DOHH2 (cell line): ENCODE measurements at regions not wholly inside any gene's neighbourhood (a gene's known extent, or its start where the extent isn't known, plus 50 kb on each side); places are given as distances from the start of the nearest gene placed in this dataset.

Experiments used
- H3F3A ChIP-seq: fragments of 200-600 bp; sonication (generic), shearing (Covaris generic); 2 replicates; pipeline ENCODE4 v1.6.0; 2016; ENCODE audit warnings: antibody characterized with exemption, mild to moderate bottlenecking; ENCODE audit not compliant: control insufficient read depth, insufficient read depth
- H3K27ac ChIP-seq: fragments of 200-600 bp; sonication (generic); 2 replicates; pipeline ENCODE4 v1.5.1; 2014; ENCODE audit warnings: low read depth, mild to moderate bottlenecking, low read length, moderate library complexity
- H3K27me3 ChIP-seq: fragments of 200-600 bp; sonication (generic); 2 replicates; pipeline ENCODE4 v1.6.1; 2014; ENCODE audit warnings: mild to moderate bottlenecking, low read length, mixed read lengths; ENCODE audit not compliant: control insufficient read depth
- H3K36me3 ChIP-seq: fragments of 200-600 bp; sonication (generic); 2 replicates; pipeline ENCODE4 v1.6.1; 2014; ENCODE audit warnings: mild to moderate bottlenecking, low read length, moderate library complexity, mixed read lengths; ENCODE audit not compliant: control insufficient read depth
- H3K4me1 ChIP-seq: fragments of 200-600 bp; sonication (generic); 2 replicates; pipeline ENCODE4 v1.6.1; 2014; ENCODE audit warnings: mild to moderate bottlenecking, low read length, mixed read lengths; ENCODE audit not compliant: control insufficient read depth
- H3K4me2 ChIP-seq: fragments of 200-600 bp; sonication (generic); 2 replicates; pipeline ENCODE4 v1.6.0; 2014; ENCODE audit warnings: mild to moderate bottlenecking, low read length, moderate library complexity
- H3K4me3 ChIP-seq: fragments of 200-600 bp; sonication (generic); 2 replicates; pipeline ENCODE4 v1.5.1; 2014; ENCODE audit warnings: mild to moderate bottlenecking, low read length, mixed read lengths
- H3K79me2 ChIP-seq: fragments of 200-600 bp; sonication (generic); 2 replicates; pipeline ENCODE4 v1.6.1; 2014; ENCODE audit warnings: mild to moderate bottlenecking, low read length, mixed read lengths; ENCODE audit not compliant: control insufficient read depth
- H3K9me2 ChIP-seq: fragments of 200-600 bp; sonication (generic); replicated peaks from 2 replicates; pipeline ENCODE4 v1.6.1; 2014; ENCODE audit warnings: mild to moderate bottlenecking, low read length, mixed read lengths; ENCODE audit not compliant: control insufficient read depth
- H3K9me3 ChIP-seq: fragments of 200-600 bp; sonication (generic); 2 replicates; pipeline ENCODE4 v1.6.1; 2014; ENCODE audit warnings: antibody characterized with exemption, low read length, mixed read lengths; ENCODE audit not compliant: control insufficient read depth, insufficient read depth
- H4K20me1 ChIP-seq: fragments of 200-600 bp; sonication (generic); 2 replicates; pipeline ENCODE4 v1.6.0; 2014; ENCODE audit warnings: low read depth, mild to moderate bottlenecking, antibody characterized with exemption, low read length, moderate library complexity; ENCODE audit not compliant: control insufficient read depth, insufficient read depth
- CTCF ChIP-seq: fragments of 200-600 bp; sonication (generic); IDR thresholded peaks from one replicate; pipeline ENCODE4 v1.5.1; 2014; ENCODE audit warnings: antibody characterized with exemption, mild to moderate bottlenecking, low read depth, low read length; ENCODE audit not compliant: poor library complexity, severe bottlenecking
- EZH2phosphoT487 ChIP-seq: fragments of 200-600 bp; sonication (generic); IDR thresholded peaks from 2 replicates; pipeline ENCODE4 v1.6.1; 2017; ENCODE audit warnings: borderline replicate concordance, mild to moderate bottlenecking, antibody characterized with exemption, low read length, moderate library complexity, mixed read lengths

GRCh38 chr2:167506395-167506794, 618.1 kb downstream of the XIRP2 start:
- H3K27me3 ChIP-seq: no peaks in the 10 kb centered on the region
- H3K4me3 ChIP-seq: no peak overlapping the region
- no peak overlapping the region for H3K4me2 ChIP-seq
- TF ChIP-seq CTCF: no peak
- TF ChIP-seq EZH2phosphoT487: no peak
- H3K9me3 ChIP-seq: no peaks in the 10 kb centered on the region
- no peaks in the 10 kb centered on the region for H3K79me2 ChIP-seq
- no peaks in the 10 kb centered on the region for H3F3A ChIP-seq
- H3K4me1 ChIP-seq: no peaks in the 10 kb centered on the region
- no peak overlapping the region for H3K27ac ChIP-seq
- no peaks in the 10 kb centered on the region for H4K20me1 ChIP-seq
- no peaks in the 10 kb centered on the region for H3K36me3 ChIP-seq
- H3K9me2 ChIP-seq: no peaks in the 10 kb centered on the region

GRCh38 chr2:167504695-167505094, 616.4 kb downstream of the XIRP2 start:
- H4K20me1 ChIP-seq: no peaks in the 10 kb centered on the region
- no peak overlapping the region for H3K4me2 ChIP-seq
- H3K4me1 ChIP-seq: no peaks in the 10 kb centered on the region
- H3K9me2 ChIP-seq: no peaks in the 10 kb centered on the region
- H3K4me3 ChIP-seq: no peak overlapping the region
- H3K36me3 ChIP-seq: no peaks in the 10 kb centered on the region
- H3K79me2 ChIP-seq: no peaks in the 10 kb centered on the region
- H3K9me3 ChIP-seq: no peaks in the 10 kb centered on the region
- H3F3A ChIP-seq: no peaks in the 10 kb centered on the region
- TF ChIP-seq EZH2phosphoT487 (no peak), CTCF (no peak)
- no peak overlapping the region for H3K27ac ChIP-seq
- H3K27me3 ChIP-seq: no peaks in the 10 kb centered on the region

GRCh38 chr2:167504061-167504460, 615.8 kb downstream of the XIRP2 start:
- no peaks in the 10 kb centered on the region for H3K9me2 ChIP-seq
- H3K79me2 ChIP-seq: no peaks in the 10 kb centered on the region
- no peaks in the 10 kb centered on the region for H3K36me3 ChIP-seq
- H3K4me3 ChIP-seq: no peak overlapping the region
- H3K4me2 ChIP-seq: no peak overlapping the region
- H3K27ac ChIP-seq: no peak overlapping the region
- no peaks in the 10 kb centered on the region for H3F3A ChIP-seq
- no peaks in the 10 kb centered on the region for H4K20me1 ChIP-seq
- no peaks in the 10 kb centered on the region for H3K9me3 ChIP-seq
- no peak for TF ChIP-seq CTCF
- no peak for TF ChIP-seq EZH2phosphoT487
- no peaks in the 10 kb centered on the region for H3K27me3 ChIP-seq
- no peaks in the 10 kb centered on the region for H3K4me1 ChIP-seq

- TF ChIP-seq CTCF (no peak), EZH2phosphoT487 (no peak)
- H3K79me2 ChIP-seq: no peaks in the 10 kb centered on the region
- no peaks in the 10 kb centered on the region for H3K27me3 ChIP-seq
- no peaks in the 10 kb centered on the region for H3K36me3 ChIP-seq
- H3K9me2 ChIP-seq: no peaks in the 10 kb centered on the region
- H3K4me3 ChIP-seq: no peak overlapping the region
- no peak overlapping the region for H3K4me2 ChIP-seq
- no peak overlapping the region for H3K27ac ChIP-seq
- H3F3A ChIP-seq: no peaks in the 10 kb centered on the region
- H3K4me1 ChIP-seq: no peaks in the 10 kb centered on the region
- H3K9me3 ChIP-seq: no peaks in the 10 kb centered on the region
- H4K20me1 ChIP-seq: no peaks in the 10 kb centered on the region
These were observed 613.3 kb downstream of the XIRP2 start for GRCh38 chr2:167501618-167502017.
